ENCODE measurements at regions not wholly inside any gene's neighbourhood (a gene's known extent, or its start where the extent isn't known, plus 50 kb on each side); places are given as distances from the start of the nearest gene placed in this dataset.

DNA sequence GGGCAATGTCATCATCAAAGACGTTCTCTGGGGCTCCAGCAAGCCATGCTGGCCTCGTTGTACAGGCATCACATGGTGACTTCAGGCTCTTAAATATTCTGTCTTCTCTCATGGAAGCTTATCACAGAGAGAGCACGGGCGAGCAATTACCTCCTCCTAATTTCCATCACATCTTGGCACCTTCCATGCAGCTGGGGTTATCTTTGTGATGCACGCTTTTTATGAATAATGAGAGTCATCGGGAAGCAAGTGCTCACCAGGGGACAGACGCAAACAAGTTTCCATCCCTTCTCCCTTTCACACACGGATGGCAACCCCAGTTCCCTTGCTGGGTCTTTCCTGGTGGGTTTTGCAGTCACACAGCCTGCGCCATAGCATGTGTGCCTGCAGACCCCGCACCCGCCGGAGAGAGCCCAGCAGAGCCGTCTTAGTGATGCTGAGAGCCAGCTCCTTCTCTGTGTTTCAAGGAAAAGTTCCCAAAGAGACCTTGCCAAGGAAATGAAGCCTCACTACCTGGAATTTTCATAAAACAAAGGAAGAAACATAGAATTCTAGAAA, 116.3 kb upstream of the AFDN start:
- TF ChIP-seq, protein P1, sequence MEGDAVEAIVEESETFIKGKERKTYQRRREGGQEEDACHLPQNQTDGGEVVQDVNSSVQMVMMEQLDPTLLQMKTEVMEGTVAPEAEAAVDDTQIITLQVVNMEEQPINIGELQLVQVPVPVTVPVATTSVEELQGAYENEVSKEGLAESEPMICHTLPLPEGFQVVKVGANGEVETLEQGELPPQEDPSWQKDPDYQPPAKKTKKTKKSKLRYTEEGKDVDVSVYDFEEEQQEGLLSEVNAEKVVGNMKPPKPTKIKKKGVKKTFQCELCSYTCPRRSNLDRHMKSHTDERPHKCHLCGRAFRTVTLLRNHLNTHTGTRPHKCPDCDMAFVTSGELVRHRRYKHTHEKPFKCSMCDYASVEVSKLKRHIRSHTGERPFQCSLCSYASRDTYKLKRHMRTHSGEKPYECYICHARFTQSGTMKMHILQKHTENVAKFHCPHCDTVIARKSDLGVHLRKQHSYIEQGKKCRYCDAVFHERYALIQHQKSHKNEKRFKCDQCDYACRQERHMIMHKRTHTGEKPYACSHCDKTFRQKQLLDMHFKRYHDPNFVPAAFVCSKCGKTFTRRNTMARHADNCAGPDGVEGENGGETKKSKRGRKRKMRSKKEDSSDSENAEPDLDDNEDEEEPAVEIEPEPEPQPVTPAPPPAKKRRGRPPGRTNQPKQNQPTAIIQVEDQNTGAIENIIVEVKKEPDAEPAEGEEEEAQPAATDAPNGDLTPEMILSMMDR (IDR thresholded peaks at IDR 0.05): no peak
- no peak for TF ChIP-seq POLR2A (IDR thresholded peaks at IDR 0.05)

Measured in adrenal gland (tissue), 5 donors.